Cardiac fibroblast (primary cell): ENCODE measurements at regions not wholly inside any gene's neighbourhood (a gene's known extent, or its start where the extent isn't known, plus 50 kb on each side); places are given as distances from the start of the nearest gene placed in this dataset.
"Not testable (repeated sequence)": the region's sequence is repeated elsewhere in the genome, so short reads cannot be mapped to it uniquely, and the experiment has no call there.

Experiments
- DNase-seq, 2 donors: peaks; one replicate each; pipeline versions ENCODE4 v3.0.0 to v3.0.0-alpha.2; 2010; ENCODE audit warnings: low read depth in 2 of 2
- H3K4me3 ChIP-seq, 2 donors: replicated peaks in 1 of 2; 1 replicate in 1 of 2; 2 replicates in 1 of 2; pipeline ENCODE4 v1.5.1; 2011; ENCODE audit warnings: low read depth in 2 of 2, low read length in 2 of 2, mild to moderate bottlenecking in 2 of 2, moderate library complexity in 1 of 2
- TF ChIP-seq, protein P1 (sequence below): IDR thresholded peaks from one replicate; pipeline ENCODE4 v1.5.1; 2011; ENCODE audit warnings: low read depth, mild to moderate bottlenecking, low read length, inconsistent platforms

DNA sequence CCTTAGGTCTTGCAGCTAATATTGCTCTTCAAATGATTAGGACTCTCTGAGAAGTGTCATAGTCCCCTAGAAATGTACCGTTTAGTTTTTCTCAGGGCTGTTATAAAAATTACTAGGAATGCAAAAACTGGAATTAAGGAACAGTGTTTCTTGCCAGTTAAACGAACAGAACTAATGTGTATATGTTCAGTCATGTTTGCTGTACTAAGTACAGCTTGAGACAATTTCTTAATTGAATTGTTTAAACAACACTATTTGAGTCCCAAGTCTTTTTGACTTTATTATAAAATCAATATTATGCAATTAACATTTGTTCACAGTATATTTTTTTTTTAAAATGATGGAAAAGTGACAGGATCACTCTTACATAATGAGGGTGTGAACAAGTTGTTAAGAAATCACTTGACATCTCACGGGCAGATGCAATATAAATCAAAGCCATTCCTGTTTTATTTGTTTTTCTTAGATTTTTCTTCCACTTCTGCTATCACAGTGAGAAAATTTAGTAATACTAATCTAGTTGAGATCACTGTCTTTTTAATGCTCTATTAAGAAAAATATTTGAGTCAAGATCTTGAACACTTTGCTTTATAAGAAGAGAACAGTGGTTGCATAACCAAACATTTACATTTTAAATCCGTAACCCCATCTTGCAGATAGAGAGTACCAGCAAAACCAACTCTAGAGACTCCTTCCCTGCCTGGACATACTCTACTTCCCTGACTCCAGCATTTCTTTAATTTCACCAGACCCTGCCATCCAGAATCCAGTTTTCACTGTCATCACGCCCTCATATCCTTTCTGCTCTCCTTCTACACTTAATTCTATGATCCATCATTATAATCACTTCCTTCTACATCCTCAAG lies 140.7 kb upstream of the KITLG start:
- no peak for DNase-seq
- TF ChIP-seq, protein P1, sequence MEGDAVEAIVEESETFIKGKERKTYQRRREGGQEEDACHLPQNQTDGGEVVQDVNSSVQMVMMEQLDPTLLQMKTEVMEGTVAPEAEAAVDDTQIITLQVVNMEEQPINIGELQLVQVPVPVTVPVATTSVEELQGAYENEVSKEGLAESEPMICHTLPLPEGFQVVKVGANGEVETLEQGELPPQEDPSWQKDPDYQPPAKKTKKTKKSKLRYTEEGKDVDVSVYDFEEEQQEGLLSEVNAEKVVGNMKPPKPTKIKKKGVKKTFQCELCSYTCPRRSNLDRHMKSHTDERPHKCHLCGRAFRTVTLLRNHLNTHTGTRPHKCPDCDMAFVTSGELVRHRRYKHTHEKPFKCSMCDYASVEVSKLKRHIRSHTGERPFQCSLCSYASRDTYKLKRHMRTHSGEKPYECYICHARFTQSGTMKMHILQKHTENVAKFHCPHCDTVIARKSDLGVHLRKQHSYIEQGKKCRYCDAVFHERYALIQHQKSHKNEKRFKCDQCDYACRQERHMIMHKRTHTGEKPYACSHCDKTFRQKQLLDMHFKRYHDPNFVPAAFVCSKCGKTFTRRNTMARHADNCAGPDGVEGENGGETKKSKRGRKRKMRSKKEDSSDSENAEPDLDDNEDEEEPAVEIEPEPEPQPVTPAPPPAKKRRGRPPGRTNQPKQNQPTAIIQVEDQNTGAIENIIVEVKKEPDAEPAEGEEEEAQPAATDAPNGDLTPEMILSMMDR, result no peak
- H3K4me3 ChIP-seq, result no peak overlapping the region

DNA sequence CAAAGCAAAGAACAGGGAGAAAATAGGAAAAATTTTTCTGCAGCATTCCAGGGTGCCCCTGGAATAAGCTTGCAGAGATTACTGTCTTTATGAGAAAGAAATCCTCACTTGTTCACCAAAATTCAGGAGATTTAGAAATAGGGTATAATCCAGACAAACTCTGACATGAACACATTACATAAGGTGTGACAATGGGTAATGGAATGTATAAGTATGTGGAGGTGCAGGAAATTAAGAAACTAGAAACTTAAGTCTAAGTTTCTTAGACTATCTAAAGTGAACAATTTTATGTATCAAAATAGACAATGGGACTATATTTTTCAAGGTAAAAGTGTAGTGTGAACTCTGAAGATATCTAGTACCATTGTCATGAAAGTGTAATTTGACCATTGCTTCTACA lies 140.0 kb upstream of the KITLG start:
- DNase-seq, result no peak
- no peak overlapping the region for H3K4me3 ChIP-seq
- TF ChIP-seq, protein P1, result no peak

DNA sequence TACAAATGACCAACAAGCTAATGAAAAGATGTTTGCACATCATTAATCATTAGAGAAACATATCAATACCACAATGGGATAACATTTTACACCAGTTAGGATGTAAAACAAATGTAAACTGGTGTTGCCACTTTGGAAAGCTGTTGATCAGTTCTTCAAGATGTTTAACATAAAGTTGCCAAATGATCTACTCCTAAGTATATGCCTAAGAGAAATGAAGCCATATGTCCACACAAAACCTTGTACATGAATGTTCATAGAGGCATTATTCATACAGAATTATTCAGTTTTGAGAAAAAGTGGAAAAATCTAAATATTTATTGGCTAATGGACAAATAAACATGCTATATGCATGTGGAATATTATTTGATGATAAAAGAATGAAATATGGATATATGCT lies 136.9 kb upstream of the KITLG start:
- TF ChIP-seq, protein P1, result no peak
- no peak for DNase-seq

DNA sequence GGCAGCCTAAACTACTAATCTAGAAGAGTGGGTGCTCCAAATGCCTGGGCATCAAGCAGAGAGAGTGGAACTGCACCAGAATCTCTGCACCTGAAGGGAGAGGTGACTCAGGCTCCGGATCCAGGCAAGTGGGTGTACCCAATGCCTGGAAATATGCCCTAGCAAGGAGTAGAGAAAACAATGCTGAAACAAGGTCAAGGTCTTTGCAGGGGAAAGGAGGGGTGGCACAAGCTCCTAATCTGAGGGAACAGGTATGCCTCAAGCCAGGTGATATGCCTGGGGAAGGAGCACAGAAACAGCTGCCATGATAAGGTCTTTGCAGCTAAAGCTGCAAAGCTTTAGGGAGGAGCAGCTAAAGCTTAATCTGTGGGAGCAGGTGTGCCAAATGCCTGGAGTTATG lies 136.0 kb upstream of the KITLG start:
- no peak for DNase-seq
- TF ChIP-seq, protein P1, result no peak
- H3K4me3 ChIP-seq, result no peak overlapping the region

More for the DNA sequence above, 136.9 kb upstream of the KITLG start:
- H3K4me3 ChIP-seq, result no peak overlapping the region

DNA sequence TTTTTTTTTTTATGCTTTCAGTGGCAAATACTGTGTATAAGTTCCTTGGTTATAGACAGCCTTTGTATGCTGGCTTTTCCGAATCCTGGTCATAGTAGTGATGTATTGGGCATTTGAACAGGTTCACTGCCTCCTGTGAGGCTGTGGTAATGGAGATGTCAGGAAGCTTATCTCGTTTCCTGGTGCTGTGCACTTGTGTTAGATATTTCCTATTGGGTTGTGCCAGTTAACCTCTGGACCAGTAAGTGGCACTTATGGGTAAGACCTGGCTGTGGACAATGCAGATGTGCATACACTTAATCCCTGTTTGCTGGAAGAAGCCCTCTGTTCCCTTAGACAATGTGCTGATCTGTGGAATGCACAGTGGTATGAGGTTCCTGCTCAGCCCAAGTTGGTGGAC lies 135.4 kb upstream of the KITLG start:
- DNase-seq, result no peak
- H3K4me3 ChIP-seq, result no peak overlapping the region
- TF ChIP-seq, protein P1, result no peak

DNA sequence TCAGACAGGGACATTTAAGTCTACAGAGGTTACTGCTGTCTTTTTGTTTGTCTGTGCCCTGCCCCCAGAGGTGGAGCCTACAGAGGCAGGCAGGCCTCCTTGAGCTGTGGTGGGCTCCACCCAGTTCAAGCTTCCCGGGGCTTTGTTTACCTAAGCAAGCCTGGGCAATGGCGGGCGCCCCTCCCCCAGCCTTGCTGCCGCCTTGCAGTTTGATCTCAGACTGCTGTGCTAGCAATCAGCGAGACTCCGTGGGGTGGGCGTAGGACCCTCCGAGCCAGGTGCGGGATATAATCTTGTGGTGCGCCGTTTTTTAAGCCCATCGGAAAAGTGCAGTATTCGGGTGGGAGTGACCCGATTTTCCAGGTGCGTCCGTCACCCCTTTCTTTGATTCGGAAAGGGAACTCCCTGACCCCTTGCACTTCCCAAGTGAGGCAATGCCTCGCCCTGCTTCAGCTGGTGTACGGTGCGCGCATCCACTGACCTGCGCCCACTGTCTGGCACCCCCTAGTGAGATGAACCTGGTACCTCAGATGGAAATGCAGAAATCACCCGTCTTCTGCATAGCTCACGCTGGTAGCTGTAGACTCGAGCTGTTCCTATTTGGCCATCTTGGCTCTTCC lies 134.1 kb upstream of the KITLG start:
- DNase-seq, H3K4me3 ChIP-seq: not testable (repeated sequence)

DNA sequence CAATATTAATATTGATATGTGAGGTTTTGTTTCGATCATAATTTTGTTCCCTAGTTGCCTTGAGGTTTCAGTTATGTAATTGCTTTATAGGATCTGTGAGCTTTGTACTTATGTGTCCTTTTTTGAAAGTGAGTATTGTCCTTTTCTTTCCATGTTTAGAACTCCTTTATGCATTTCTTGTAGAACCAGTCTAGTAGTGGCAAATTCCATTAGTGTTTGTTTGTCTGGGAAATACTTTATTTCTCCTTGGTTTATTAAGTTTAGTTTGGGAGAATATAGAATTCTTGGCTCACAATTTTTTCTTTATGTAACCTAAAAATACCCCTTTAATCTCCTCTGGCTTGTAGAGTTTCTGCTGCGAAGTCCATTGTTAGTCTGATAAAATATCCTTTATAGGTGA lies 127.5 kb upstream of the KITLG start:
- TF ChIP-seq, protein P1, result no peak
- no peak for DNase-seq
- H3K4me3 ChIP-seq, result no peak overlapping the region
